NT2/D1 (cell line): ENCODE measurements at regions not wholly inside any gene's neighbourhood (a gene's known extent, or its start where the extent isn't known, plus 50 kb on each side); places are given as distances from the start of the nearest gene placed in this dataset.

Experiments used
- SUZ12 ChIP-seq: IDR thresholded peaks from 2 replicates; pipeline ENCODE4 v1.6.1; 2011; ENCODE audit not compliant: insufficient read length, insufficient read depth; ENCODE audit errors: extremely low read depth
- YY1 ChIP-seq: IDR thresholded peaks from 2 replicates; pipeline ENCODE4 v1.6.1; 2011; ENCODE audit not compliant: insufficient read length, insufficient read depth
- ZNF274 ChIP-seq: IDR thresholded peaks from 2 replicates; pipeline ENCODE4 v1.6.1; 2011; ENCODE audit warnings: mild to moderate bottlenecking, low read depth, low read length

GRCh38 chr5:4191703-4192102 is 596.1 kb downstream of the IRX1 start:
- TF ChIP-seq ZNF274, result no peak
- no peak for TF ChIP-seq SUZ12
- no peak for TF ChIP-seq YY1
